Kidney capillary endothelial cell (primary cell): ENCODE measurements at regions not wholly inside any gene's neighbourhood (a gene's known extent, or its start where the extent isn't known, plus 50 kb on each side); places are given as distances from the start of the nearest gene placed in this dataset.
"Not testable (repeated sequence)": the region's sequence is repeated elsewhere in the genome, so short reads cannot be mapped to it uniquely, and the experiment has no call there.

Experiments used
- DNase-seq: peaks from one replicate; pipeline ENCODE4 v3.0.0-alpha.2; 2018; ENCODE audit warnings: low spot score

DNA sequence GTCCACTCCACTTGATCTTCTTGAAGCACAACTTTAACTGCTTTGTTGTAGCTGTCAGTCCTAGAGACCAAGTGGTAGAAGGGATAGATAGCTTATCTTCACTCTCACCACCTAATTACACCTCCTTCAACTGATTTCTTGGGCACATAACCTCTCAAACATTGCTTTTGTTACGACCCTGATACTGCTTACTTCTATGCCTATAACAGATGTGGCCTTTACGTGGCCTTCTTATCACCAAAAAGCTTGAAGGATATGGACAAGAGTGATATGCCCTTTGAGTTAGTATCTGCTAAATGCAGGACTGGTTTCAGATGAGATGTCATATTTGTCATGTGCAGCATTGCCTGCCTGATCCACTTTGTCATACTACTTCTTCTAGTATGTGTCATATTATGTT is 847.2 kb downstream of the TDRD15 start:
- DNase-seq, result no peak

DNA sequence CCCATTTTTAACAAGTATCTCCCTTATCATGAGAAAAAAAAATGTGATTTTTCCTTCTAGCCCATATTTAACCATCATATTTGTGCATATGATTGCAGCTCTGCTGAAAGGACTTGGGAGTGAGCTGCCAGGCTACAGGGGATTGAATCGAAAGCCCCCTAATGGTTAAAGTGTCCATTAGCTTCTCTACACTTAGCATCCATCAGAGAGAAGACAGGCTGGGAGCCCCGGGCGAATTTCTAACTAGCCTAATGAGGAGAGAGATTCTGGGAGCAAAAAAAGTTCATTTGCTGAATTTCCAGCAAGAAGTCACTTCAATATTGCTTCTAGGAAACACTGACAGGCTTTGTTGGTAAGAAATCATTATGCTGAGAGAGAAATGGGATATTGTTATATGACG is 848.8 kb downstream of the TDRD15 start:
- no peak for DNase-seq

DNA sequence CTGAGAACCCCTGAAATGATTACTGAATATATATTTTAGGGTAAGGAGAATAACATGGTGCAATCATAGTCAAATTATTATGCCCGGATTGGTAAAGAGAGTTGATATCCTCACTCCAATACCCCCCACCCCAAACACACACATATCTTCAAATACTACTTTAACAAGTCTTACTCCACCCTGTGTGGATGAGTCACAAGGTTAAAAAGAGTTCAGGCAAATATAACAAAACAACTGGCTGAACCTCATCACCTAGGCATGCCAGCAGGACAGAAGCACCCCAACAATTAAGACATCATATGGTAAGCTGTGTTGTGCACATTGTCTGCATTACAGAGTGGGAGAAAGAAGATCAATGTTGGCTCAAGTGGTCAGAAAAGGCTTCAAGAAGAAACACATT is 857.4 kb downstream of the TDRD15 start:
- DNase-seq, result no peak

DNA sequence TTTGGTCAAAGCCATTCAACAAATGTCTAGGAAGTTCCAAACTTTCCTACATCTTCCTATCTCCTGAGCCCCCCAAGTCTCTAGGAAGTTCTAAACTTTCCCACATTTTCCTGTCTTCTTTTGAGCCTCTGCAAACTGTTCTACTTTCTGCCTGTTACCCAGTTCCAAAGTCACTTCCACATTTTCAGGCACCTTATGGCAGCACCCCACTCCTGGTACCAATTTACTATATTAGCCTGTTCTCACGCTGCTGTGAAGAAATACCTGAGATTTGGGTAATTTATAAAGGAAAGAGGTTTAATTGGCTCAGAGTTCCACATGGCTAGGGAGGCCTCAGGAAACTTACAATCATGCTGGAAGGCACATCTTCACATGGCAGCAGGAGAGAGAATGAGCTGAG is 869.2 kb downstream of the TDRD15 start:
- no peak for DNase-seq

DNA sequence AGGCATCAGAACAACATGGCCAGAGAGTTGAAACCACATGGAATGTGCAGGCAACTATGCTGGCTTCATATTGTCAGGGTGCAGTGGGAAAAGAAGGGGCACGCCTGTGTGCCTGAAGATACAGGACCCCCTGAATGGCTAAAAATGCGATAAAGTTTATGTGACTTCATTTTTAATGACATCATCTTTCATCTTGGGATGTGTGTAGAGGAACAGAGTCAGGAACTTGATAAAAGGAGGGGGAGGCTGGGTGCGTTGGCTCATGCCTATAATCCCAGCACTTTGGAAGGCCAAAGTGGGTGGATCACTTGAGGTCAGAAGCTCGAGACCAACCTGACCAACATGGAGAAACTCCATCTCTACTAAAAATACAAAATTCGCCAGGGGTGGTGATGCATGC is 872.6 kb downstream of the TDRD15 start:
- DNase-seq, result no peak

DNA sequence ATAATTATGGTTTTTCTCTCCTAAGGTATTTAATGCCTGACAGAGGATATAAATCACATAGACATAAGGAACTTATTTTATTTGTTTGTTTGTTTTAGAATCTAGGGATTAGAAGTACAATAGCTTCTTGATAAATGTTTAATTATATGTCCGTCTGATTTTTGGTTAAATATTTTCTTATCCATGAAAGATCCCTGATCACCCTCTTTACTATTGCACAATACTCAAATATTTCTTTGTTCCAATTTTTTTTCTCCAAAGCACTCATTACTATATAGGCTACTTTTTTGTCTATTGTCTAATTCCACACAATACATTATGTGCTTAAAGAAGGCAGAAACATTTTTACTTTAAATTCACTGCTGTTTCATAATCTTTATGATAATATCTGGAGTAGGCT is 875.8 kb downstream of the TDRD15 start:
- DNase-seq, result no peak

DNA sequence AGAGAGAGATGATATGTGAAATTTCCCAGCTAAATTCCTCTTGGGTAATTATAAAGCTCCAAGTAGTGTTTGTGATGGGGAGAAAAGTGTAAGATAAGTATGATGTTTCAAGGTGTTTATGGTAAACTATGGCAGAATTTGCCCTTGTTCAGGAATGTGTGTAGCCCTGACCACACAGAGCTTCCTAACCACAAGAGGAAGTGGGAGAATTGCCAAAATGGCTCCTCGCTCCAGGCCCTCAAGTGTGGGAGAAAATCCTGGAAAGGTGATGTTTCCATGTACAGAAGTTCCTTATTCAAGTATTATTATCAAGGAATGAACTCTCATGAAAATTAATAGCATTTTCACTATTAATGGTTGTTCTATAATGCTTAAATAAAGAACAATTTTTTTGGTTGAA is 878.3 kb downstream of the TDRD15 start:
- DNase-seq, result no peak

DNA sequence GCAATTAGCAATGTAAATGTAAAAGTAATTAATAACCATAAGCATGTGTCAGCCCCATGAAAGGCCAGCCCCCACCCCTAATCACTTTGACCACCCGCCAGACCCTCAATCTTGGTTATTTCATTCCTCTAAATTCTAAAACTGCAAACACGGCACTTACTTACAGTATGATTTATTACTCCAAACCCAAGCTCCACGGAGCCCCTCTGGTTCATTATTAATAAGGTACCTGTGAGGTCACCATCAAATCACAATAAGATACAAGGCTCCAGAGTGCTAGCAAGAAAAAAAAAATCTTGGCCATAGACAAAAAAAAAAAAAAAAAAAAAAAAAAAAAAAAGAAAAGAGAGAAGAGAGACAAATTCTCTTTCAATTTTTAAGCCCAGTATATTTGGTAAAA is 879.5 kb downstream of the TDRD15 start:
- no peak for DNase-seq

DNA sequence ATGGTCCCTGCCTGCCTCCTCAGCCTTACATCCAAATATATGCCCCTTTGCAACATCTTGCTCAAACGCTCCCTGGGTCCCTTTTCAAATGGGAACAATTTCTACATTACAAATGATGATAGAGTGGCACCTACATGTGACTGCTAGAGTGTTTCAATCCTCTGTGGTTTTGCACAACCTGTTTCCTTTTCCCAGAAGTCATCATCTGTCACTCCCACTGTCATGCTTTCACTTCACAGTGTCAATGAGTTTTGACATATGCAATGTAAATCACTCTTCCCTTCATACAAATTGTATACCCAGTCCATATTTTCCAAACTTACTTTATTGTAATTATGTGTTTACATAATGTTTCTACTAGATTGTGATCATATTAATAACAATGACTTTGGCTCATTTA is 887.3 kb downstream of the TDRD15 start:
- no peak for DNase-seq

DNA sequence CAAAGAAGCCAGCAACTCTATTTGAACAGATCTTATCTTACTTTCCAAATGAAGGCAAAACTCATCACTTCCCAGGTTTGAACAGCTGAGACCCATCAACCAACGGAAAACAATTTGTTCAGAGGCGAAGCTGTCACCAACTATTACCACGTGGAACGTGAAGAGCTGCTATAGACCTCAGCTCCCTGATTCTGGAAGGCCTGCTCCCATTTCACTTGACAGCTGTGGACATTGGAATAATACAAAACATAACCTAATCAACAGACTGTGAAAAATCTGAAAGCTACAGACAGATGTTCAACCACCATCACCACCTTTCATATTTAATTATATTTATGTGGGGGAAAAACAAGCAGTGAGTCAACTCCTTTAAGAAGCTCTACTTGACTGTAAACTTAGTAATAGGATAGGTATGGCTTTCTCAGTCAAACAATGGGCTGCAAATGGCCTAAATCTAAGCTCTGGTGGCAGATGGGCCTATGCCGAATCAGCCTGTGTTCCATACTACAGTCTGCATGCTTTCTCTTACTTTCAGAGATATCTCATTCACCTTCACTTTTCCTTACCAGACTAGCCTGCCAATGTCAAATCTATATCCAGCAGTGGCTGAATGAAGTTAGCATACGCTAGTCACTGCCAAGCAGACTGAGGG is 896.4 kb downstream of the TDRD15 start:
- DNase-seq, result no peak

DNA sequence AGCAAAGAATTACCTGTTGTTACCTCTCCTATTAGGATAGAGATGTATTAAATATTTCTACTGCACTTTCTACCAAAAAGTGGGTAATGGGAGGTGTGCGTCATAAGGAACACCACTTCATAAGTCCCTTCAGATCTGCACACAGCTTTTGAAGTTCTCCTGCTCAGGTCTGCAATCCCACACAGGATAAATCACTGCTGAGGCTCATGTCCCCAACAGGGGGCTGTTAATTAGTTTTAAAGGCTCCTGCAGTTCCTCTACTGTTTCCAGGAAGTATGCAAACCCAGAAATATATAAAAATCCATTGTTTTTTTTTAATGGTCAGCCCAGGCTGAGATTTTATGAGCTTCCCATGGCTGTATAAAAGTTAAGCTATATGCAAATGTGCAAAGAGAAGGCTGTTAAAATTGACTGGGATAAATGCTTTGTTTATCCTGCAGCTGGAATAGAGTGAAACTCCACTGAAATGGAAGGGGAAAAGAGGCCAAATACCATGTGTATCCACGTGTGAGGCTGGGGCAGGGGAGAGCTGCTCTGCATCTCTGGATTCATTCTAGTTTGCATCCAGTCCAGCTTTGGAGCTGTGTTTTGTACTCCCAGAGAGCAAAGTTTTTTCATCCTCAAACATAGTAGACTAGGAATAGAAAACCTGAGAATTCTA is 903.7 kb downstream of the TDRD15 start:
- DNase-seq, result no peak

DNA sequence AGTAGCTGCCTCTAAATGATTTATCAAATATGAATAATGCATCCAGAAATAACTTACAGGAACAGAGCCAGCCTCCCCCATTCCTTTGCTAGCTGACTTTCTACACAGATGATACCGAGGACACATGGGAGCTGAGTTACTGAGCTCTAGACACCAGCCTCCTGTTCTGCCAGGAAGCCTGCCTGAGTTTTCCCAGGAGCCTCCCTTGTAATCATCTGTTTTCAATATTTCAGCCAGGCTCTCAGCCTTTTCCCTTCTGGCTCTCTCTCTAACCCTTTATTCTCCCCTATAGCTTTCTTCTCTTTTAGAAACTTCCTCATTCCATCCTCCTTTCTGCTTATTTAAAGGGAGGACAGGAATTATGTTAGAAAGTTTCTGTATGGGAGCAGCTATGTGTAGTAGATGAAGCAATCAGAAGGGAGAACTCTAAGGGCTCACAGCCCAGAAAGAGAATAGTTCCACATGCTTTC is 911.6 kb downstream of the TDRD15 start:
- no peak for DNase-seq

DNA sequence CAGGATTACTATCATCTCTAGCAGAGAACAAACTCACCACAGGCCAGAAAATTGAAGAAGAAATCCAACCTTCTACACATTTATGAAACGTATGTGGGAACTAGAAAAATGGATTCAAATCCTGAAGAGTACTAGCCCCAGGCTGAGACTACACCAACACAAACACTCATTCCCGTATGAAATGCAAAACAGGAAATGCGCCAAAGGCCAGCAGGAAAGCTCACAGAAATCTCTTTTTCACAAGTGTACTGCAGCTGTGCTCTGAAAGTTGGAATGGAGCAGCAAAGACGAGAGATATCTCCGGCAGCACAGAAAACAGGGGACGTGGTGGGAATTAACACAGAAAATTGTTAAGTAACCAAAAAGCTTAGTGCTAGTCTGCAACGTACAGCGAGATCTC is 913.5 kb downstream of the TDRD15 start:
- DNase-seq, result no peak

DNA sequence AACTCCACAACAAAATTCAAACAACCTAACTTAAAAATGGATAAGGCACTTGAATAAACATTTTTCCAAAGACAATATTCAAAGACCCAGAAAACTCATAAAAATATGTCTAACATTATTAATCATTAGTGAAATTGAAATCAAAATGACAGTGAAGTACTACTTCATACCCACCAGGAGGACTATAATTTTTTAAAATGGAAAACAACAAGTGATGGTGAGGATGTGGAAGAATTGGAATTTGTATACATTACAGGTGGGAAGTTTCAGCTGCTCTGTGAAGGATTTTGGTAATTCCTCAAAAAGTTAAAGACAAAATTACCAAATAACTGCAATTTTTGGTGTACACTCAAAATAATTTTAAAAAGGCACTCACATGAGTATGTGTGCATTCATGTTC is 920.0 kb downstream of the TDRD15 start:
- no peak for DNase-seq

DNA sequence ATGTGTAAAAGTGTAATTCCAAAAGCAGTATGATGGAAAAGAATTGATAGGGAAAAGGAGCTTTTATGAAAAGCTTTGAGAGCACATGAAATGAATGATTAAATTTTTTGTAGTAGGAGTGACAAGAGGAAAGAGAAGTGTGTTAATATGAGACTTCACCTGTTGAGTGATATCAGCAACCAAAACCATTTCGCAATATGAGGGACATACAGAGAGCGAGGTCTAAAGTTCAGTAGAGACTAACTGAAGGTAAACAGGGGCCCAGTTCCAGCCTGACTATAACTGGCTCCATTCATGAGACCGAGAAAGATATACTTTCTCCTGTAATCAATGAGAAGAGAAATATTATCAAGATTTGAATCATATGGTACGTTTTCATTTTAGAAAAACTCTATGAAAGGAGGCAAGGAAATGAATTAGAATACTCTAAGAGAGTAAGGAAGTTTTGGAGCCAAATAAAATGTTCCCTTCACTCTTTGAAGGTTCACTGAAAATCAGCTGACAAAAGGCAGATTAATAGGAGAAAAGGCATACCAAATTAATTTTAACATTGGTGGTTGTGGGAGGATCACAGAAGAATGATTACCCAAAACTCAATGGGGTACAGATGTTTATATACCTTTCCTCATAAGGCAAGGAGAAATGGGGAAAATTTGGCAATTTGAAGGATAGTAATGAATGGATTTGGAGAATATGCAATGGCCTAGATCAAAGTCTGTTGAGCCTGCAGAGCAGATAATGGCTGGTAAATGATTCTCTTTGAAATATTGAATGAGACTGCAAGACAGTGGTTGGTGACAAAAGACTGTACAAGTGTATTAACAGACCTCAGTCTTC is 932.2 kb downstream of the TDRD15 start:
- no peak for DNase-seq

DNA sequence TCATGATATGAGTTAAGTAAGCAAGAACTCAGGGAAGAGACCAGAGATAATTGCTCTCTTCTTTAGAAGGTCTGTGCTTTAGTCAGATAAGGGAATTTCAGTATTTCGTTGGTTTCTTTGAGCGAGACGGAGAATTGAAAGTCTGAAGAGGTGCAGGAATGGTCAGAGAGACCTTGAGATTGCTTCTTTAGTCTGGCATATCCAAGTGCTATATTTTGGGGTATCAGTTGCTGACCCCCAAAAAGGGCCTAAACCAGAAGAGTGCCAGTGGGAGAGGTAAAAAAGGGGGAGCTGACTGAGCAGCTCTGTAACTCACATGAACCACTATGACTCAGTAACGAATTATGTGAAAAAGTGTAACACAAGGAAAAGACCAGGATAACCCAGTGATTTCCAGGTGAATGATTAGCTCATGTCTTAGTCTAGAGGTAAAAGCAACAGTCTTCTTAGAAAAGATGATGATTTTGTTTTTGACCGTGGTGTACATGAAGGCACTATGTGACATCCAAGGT is 932.9 kb downstream of the TDRD15 start:
- DNase-seq, result no peak

DNA sequence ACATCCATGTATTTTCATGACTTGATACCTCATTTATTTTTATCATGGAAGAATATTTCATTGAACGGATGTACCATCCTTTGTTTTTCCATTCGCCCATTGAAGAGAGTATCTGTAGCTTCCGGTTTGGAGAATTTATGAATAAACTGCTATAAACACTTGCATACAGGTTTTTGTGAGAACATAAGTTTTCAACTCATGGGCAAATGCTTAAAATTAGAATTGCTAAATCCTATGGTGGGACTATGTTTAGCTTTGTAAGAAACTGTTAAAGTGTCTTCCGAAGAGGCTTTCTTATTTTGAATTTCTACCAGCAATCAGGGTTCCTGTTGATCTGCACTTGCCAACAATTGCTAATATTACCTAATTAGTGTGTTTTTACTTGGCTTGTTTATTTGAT is 938.9 kb downstream of the TDRD15 start:
- DNase-seq, result no peak

DNA sequence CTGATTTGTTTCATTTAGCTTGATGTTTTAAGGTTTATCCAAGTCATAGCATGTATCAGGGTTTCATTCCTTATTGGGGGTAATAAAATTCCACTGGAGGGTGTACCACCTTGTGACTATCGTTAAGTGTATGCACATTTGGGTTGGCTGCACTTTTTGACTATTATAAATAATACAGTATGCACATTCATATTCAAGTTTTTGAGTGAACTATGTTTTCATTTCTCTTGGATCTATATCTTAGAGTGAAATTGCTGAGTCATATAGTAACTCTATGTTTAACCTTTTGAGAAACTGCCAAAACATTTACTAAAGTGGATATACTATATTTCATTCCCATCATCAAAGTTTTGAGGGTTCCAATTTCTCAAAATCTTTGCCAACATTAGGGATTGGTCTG is 952.7 kb downstream of the TDRD15 start:
- DNase-seq, result no peak

DNA sequence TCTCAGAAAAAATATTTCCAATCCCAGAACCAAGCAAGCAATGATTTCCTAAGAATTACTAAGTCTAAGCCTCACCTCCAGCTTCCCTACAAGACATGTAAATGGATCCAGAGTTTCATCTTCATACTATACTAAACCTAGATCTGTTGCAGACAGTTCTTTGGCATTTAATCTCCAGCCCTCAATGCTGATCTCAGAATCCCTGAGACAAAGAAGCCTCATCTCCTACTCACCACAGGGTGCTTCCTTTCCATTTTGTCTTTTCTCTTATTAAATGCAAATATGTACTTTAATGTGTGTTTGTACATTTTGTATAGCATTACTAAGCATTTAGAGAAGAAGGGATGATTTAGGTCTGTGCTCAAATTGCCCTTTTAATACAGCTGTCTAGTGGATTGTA is 954.9 kb downstream of the TDRD15 start:
- DNase-seq, result no peak

DNA sequence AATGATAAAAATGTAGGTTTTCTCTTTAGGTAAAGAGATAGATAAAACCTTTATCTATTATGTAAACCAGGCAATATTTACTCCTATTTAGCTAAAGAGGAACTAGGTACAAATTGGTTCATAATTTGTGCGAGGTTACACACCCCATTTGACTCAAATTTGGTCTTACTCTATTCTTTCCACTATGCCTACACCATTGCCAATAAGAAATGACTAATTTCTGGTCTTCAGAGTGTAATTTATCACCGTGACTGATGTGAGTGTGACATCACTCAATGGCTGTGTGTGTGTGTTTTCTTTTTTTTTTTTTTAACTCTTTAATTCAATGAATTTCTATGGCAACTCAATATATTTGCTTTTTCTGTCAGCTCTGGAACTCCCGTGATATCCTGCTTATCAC is 955.8 kb downstream of the TDRD15 start:
- DNase-seq, result no peak

DNA sequence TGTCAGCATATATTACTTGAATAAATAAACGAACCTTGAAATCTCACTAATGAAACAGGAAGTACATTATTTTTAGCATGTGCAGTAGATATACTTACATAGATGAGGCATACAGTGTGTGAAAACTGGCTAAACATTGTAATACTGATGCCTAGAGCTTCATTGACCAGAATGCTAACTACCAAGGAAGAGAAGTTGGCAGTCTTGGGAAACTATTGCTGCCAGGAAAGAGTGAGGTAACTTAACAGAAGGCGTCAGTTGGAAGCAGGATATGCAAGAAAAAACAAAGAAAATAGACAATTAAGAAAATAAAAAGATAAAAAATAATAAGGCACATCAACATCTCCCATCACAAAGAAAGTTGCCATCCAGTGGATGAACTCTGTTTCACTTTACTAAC is 963.0 kb downstream of the TDRD15 start:
- DNase-seq, result no peak

DNA sequence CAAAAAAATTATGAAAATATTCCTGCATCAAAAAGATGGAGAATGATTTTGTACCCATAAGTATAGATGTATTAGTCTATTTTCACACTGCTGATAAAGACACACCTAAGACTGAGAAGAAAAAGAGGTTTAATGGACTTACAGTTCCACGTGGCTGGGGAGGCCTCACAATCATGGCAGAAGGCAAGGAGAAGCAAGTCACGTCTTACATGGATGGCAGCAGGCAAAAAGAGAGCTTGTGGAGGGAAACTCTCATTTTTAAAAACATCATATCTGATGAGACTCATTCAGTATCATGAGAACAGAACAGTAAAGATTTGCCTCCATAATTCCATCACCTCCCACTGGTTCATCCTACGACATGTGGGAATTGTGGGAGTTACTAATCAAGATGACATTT is 979.8 kb downstream of the TDRD15 start:
- not testable (repeated sequence) for DNase-seq

DNA sequence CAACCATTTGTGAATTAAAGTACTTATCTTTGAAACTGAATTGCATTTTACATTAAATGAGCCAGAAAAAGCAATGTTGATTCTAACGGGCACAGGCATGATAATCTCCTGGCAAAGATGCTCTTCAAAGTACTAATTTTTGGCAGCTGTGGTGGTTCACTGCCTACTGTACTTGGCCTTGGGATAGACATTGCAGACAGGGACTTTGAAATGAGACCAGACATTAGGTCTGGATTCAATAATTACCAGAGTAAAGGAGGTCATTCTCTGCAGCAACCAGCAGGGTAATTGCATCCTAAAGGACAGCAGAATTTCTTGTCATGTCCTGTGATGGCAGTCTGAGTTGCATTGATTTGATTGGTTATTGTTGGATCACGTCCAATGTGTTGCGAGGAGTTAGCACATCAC is 986.5 kb downstream of the TDRD15 start:
- no peak for DNase-seq
